NCI-H2081 (cell line): ENCODE measurements at regions not wholly inside any gene's neighbourhood (a gene's known extent, or its start where the extent isn't known, plus 50 kb on each side); places are given as distances from the start of the nearest gene placed in this dataset.

ENCODE experiments used
- DNase-seq, 2 experiments: peaks; one replicate each; lab custom pipeline; 2025; lab: John Stamatoyannopoulos, UW

DNA sequence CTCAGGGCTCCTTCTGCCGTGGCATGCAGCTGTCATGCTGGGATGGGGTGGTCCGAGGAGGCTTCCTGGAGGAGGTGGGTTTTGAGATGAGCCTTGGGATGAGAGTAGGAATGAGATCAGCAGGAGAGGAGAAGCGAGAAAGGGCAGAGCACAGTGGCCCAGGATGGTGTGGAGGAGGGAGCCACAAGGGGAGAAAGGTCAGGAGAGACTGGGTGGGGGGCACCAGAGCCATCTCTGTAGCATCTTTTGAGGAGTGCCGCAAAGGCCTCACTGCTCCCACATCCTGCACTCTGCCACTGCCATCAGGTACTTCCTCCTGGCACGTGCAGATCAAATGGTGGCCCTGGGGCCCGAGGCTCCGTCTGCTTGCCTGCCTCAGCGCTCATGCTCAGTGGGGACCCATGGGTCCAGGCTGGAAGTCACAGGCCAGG lies 150.2 kb downstream of the MACROH2A1 start:
- DNase-seq: no peak

DNA sequence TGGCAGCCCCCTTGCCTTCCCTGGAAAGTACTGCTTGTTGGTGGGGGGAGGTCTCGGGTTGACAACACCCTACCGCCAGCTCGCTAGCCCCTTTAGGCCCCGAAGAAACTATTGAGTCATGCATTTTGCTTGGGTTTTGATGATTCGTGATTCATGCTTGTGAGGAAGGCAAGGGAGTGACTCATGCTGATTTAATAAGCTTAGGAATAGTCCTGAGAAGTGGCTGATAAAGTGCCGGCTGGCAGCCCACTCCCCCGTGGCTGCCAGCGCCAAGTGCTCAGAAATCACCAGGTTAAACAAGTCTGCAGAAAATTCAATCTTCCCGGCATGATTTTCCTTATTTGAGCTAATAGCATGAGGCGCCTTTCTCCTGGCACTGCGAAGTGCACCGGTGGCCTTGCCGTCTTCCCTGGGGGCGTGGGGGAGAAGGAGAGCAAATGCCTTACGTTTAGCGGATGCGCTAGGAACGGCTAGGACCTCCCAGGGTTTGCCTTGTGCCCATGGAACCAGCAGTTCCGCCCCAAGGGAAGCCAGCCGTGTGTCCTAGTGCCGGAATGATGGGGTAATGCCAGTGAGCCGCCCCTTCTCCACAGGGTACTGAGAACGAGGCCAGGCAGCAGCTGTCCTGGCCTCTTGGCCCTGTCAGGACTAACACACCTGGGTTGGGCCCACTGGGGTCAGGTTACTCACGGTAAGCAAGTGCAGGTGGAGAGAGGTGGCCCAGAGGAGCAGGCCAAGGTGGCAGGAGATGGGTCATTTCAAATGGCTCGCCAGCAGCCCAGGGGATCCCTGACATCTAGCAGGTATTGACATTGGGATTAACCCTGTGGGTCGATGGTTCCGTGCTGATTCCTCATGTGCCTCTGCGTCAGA lies 151.9 kb downstream of the MACROH2A1 start:
- no peak for DNase-seq

DNA sequence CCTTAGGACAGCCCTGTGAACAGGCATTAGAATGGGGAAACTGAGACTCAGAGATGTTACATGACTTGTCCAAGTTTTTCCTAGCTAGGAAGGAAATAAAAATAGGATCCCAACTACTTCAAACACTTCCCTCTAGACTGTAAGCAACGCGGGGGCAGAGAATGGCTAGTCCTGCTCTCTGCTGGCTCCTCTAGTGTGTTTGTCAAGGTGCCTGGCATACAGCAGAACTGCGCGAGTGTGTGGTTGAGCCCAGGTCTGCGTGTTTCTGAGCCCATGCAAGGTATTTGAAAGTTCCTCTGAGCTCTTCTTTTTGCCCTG lies 152.5 kb downstream of the MACROH2A1 start:
- no peak for DNase-seq

DNA sequence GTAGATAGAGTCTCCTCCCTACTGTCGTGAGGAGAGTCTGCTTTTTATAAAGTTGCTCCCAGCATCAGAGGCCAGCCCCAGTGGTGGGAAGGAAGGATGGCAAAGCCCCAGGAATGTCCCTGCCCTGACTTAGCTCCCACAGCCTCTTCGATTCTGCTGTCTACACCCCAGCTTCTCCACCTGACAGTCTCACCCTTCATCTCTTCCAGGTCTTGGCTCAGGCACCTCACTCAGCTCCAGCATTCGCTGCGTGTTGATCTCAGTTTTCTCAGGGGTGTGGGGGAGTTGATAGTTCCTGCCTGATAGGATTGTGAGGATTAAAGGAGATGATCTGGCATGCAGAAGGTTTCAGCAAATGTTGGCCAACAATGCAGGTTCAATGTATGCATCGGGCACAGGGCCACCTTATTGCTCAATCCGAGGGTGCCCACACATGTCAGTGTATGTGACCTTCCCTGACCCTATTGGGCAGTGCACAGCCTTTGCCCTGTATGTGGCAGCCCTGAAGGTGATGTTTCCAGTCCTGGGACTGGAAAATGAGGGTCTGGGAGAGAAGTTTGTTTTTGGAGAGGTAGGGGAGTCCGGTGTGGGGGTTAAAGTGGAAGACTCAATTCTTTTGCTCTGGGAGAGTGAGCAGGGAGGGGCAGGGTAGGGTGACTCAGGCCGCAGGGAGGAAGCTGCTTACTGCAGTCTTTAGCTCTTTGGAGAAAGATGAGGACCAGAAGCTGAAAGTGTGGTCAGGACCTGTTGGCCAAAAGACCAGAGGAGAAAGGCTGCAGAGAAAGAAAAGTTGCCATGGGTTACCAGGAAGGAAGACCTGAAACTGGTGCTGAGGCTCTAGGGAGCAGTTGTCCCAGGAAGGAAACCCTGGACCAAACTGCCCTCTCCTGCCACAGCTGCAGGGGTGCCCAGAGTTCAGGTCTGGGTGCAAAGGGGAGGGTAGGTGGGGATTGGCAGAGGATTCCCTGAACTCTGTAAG lies 153.2 kb downstream of the MACROH2A1 start:
- no peak for DNase-seq

DNA sequence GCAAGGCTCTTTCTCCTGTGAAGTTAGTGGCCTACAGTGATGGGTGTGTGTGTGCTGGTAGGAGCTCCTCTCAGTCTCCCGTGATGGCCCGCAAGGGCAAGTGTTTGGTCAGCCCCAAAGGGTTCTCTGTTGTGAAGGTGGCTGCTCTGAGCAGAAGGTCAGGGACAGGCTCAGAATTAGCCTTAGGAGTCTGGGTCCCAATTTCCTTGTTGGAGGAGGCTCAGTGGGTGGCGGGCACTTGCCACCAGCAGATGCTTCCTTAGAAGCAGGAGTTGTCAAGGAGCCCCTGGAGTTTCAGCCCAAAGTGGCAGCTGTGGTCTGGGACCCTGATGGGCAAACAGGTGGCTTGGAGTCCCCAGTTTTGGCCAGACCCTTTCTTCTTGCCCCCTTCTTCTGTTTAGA lies 154.4 kb downstream of the MACROH2A1 start:
- DNase-seq: no peak

DNA sequence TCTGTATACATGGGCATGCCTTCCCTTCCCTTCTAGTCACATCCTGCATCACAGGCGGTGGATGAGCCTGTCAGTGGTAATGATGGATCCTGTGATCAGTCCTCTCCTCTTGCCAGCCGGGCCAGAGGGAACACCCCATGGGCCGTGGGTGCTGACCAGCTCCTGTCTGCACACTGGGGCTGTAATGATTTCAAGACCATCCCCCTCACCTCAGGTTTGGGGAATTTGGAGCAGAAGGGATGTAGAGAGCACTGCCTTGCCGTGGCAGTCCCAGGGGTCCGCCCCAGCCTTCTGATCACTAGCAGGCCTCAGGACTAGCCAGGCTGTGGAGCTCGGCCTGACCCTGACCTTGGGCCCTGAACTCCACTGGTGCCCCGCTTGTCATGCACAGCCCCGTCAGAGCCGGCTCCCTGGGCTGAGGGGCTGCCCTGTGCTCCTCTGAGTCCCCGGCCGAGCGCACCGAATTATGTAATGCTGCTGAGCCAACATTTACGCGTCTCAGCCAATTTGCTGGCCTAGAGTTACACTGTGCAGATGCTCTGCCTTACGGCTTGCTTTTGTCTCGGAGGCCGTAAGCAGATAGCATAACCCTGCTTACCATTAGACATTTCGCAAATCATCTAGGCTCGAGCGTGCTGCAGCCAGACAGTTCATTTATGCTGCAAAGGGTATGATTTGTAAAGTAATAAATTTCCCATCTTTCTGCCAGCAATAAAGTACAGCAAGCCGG lies 155.3 kb downstream of the MACROH2A1 start:
- no peak for DNase-seq

DNA sequence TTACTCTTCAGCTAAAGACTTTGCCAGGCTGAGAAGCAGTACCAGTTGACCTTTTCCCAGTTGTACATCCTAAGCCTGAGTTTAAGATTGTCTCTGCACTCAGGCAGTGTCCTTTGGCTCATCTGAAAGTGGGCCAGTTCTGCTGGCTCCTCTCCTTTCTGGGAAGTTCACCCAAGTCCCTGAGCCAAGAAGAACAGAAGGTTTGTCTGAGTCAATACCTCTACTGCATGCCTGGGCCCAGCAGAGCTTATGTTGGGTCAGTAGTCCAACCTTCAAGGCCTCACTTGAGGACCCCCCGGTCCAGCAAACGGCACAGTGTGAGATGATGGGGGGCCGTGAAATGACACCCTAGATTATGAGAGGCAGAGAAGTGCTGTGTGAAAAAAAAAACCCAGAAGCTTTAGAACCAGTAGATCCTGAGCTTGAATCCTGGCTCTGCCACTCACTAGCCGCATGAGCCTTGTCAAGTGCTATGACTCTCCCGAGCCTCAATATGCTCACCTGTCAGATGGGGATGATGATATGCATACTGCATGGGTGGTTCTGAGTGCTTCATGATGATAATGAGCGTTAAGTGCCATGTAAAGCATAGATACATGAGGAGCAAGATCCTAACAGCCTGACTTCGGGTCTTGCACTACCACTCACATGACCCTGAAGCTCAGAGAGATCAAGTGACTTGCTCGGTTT lies 156.0 kb downstream of the MACROH2A1 start:
- DNase-seq: no peak

DNA sequence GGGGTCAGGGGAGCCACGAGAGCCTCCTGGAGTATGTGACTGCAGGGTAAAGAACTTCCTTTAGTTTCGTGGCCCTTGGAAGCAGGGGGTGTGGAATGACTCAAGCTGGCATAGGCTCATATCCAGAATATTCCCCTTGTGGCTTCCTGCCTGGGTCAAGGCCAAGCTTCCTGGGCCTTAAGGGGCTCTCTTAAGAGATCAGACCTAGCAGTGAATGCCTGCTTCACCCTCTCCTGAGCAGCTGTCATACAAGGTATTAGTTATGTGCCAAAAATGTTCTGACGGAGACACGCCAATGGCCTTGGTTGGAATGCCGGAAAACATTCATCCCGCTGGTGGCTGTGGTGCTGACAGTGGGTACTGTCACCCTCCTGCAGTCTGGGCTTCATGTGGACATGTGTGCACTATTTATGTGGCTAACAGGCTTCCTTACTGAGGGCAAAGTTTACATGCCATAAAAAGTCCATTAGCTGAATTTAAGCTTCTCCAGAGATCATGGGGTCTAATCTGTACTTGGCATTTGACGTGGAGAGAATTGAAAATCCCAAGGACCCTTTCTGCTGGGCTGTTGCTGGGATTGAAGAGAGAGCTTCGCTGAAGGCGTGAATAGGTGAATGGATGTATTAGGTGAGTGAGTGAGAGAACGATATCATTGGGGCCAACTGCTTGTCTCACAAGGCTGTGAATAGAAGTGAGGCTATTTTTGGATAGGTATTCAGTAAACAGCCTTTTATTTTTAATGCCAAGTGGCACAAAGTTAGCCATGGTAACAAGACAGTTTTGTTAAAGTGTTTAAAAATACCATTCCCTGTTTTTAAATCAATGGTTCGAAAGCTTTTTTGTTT lies 156.8 kb downstream of the MACROH2A1 start:
- DNase-seq: no peak

DNA sequence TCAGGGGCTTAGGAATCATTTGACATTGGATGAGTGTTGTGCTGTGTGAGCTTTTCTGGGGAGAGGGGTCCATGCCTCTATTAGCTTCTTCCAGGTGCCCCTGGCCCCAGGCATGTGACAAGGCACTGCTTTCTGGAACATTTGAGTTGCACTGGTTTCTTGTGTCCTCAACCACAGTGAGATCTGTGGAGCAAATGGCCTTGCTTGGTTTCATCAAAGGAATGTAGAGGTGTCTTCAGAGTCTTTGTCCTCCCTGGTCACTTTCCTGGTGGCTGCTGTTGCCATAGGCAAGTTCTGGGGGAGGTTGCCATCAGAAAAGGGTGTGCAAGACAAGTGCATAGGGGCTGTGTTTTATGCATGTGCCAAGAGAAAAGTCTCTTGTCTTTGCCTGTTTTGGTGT lies 157.5 kb downstream of the MACROH2A1 start:
- no peak for DNase-seq

DNA sequence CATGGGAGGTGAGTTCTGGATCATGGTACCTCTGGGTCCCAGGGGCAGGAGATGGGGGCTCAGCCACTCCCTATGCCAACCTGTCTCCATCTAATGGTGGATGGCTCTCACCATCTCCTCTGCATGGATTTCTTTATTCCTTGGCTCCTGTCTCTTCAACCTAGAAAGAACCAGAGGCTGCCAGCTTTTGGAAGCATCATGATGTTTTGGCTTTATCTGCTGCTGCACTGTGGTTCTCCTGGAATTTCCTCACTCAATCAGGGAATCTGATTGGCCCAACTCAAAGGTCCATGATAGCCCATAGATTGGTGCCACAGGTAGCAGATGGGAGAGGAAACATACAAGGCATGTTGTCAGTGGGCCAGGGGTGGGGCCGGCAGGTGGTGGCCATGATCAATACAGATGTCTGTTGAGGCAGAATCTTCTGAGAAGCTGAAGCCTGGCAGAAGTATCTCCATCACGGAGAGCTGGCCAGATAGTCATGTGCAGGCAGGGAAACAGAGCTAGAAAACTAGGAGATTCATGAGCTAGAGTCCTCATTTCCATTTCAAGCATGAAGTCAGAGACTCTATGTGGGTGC lies 158.2 kb downstream of the MACROH2A1 start:
- DNase-seq: no peak

DNA sequence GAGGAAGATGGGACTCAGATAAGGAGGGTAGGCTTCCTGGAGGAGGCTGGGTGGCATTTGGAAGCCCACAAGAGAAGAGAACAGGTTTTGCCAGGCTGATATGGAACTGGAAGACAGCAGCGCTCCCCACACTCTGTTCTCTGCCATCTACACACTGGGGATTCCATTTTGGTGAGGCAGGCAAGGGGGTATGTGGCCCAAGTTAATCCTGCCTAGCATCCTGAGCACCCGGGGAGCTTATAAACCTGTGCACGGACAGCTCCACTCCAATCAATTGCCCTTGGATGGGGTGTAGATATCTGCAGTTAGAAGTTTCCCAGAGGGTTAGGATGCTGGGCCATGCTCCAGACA lies 158.8 kb downstream of the MACROH2A1 start:
- no peak for DNase-seq

DNA sequence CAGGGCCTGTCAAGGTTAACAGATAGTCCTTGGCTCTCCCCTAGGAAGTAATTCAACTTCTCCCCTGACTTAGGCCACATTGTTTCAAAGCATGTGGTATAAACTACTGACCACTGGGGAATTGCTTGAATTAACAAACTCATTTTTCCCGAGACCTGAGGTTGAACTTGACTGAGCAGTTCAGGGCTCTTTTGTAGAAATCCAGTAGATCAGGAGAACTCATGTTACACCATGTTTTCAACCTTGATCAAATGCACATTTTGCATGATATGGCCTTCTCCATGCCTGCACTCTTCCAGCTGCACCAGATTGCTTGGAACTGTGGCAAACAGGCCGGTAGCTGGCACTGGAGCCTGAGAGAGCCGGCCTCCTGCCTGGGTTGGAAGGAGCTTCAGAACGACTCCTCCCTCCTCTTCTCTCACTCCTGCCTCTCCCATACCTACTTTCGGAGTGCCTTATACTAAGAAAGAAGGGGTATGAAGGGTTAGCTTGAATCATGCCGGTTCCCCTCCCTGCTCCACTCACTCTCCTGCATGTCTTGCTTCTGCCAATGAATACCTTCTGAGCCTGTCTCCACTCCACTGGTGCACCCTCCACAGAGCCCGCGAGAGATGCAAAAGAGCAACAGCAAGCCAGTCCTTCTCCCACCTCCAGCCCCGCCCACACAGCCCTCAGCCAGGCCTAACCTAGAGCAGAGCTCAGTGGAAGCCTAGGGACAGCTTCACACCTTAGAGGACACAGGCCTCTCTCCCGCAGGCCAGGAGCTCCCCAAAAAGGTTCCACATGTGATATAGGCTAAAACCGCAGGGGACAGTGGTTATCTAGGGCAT lies 159.4 kb downstream of the MACROH2A1 start:
- DNase-seq: no peak

DNA sequence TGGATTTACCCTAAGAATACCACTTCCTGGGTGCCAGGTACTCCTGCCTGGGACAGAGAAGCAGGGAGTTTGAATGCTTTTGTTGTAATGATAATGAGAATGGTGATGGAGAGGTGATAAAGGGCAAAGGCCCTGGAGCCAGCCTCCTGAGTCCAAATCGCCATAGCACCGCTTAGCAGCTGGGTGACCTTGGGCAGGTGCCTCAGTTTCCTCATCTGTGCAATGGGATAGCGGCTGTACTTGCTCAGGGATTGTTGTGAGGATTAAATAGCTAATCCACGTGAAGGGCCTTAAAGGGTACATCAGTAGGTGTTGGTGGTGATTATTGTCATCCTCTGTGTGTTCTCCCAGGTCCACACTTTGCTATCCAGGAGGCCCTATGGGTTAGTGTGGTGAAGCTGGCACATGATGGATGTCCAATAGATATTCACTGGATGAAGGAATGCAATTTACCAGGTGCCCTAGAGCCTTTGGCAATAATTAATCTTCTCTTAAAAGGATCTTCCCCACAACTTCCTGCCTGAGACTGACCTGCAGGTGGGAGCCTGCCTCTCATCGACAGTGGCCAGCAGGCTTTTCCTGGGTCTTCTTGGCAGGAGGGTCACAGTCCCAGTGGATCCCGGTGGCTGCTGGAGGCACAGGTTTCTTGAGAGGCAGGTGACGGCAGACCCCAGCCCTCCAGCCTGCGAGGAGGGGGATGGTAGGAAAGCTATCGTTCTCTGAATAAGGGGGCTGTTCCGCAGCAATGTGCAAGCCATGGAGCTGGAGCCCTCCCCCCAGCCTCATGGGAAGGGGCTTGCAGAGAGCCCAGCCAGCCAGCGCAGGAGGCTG lies 160.2 kb downstream of the MACROH2A1 start:
- no peak for DNase-seq

DNA sequence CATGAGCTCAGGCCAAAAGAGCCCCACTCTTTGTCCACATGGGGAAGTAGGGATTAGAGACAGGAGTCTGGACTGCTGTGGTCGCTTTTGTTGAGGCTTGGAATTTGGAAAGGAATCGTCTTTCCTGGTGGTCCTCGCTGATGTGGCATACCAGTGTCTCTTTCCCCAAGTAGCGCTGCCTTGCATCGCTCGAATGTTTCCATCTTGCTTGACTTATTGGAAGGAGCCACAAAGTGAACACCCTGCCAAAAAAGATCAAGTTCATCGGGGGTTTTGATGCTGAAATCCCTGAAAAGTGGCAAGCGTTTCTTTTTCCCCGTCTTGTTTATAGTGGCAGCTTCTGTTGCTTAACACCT lies 161.3 kb downstream of the MACROH2A1 start:
- DNase-seq: no peak

DNA sequence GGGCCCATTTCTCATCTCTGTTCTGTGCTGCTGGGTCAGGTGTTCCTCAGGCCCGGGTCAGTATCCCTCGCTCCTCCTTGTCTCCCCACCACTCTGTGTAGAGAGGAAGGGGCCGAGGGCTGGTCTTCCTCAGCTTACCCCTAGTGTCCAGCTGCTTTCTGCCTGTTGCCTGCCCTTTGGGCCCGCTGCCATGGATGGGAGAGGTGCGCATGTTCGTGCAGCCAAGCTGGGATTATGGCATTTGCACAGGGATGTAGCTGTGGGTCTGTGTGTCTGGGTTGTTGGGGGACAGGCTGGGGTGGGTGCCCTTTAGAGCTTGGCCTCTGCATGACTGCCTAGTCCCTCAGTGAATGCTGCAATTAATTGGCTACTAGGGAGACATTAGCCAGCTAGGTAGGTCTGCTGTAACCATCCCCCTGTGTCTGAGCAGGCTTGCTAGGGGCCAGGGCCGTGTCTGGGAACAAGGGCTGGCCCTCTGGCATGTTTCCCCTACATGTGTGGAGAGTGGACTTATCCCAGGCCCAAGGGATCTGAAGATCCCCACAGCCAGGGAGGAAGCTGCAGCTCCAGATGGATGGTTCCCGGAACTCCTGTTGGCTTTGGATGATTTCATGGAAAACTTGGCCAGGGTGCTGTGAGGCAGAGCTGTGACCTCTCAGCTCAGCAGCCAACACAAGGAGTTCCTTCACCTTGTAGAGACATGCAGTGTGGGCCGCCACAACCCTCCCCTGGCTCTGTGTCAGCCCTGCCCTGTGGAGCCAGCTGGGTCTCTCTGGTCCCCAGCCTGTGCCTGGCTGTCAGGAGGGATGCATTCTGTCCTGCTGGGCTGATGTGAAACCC lies 161.9 kb downstream of the MACROH2A1 start:
- no peak for DNase-seq

DNA sequence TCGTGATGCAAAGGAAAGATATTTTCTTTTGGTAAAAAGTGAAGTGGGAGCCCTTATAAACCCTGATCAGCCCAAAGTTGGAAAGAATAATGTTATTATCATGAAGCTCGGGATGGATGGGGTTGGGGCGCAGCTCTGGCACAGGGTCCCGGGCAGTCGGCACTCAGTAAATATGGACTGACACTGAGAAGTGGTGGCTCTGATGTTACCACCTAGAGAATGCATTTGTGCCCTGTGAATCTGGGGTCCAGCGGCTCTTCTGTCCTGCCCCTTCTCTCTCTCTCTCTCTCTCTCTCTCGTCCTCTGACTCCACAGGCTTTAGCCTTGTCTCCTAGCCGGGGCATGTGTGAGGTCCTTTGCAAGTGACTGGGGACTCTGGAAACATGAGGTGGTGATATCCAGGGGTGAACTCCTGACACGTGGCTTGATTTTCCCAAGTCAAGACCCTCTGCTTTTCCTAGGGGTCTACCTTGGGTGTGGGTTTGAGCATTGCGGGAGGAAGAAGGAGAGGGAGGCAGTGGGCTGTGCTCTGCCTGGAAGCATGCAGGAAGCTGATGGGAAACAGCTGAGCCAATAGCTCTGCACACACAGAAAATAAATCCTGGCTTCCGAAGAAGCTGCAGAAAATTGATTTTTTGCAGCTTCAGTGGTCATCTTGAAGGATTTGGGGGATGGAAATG lies 162.7 kb downstream of the MACROH2A1 start:
- DNase-seq: no peak

DNA sequence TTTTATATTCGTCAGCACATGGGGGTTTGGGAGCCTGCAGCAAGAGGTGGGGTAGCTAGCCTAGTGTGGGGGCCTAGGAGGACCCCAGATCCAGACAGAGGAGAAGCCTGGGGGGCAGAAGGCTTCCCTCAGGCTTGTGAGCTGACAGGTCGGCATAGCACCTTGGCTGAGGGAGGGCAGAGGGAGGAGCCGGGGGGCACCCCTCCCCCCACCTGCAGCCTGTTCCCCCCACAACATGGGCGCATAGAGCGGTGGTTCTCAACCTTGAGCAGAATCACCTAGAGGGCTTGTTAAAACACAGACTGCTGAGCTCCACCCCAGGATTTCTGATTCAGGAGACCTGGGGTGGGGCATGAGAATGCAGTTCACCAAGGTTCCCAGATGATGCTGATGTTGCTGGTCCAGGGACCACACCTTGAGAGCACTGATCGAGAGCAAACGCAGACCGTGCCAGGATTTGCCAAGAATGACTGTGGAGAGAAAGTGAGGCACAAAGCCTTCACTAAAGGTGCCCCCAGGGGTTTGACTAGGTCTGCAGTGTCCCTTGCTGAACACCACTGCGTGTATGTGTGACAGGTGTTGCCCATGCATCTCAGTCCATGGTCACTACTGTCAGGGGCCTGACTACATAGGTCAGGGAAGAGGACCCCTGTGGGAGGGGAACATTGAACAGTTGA lies 163.3 kb downstream of the MACROH2A1 start:
- DNase-seq: no peak
